HG03354 (cell line): ENCODE measurements at regions not wholly inside any gene's neighbourhood (a gene's known extent, or its start where the extent isn't known, plus 50 kb on each side); places are given as distances from the start of the nearest gene placed in this dataset.
"Not testable (repeated sequence)": the region's sequence is repeated elsewhere in the genome, so short reads cannot be mapped to it uniquely, and the experiment has no call there.

ENCODE experiments used
- ATAC-seq: cut with Tn5 transposase; IDR thresholded peaks from one replicate; pipeline ENCODE4 v1.9.1; 2021; ENCODE audit warnings: mild to moderate bottlenecking; ENCODE audit not compliant: unreplicated experiment, poor library complexity, severe bottlenecking

DNA sequence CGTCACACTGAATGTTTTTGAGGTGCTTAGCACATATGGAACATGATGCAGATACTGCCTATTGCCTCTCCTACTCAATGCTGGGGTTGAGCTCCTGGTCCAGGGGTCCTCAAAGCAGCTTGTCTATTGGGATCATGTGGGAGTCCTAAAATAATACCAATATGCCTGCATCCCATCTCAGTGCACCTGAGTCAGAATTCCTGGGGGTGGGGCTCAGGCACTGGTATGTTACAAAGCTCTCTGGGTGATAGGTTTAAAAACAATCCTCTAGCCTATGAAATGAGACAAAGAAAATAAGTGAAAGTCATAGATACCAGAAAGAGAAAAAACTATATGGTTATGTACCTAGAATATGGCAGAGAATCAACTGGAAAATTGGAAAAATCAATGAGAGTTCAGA lies 156.6 kb upstream of the NLRP1 start:
- no peak for ATAC-seq

- no peak for ATAC-seq
These were observed 157.5 kb upstream of the NLRP1 start for GRCh38 chr17:5741810-5742209.

DNA sequence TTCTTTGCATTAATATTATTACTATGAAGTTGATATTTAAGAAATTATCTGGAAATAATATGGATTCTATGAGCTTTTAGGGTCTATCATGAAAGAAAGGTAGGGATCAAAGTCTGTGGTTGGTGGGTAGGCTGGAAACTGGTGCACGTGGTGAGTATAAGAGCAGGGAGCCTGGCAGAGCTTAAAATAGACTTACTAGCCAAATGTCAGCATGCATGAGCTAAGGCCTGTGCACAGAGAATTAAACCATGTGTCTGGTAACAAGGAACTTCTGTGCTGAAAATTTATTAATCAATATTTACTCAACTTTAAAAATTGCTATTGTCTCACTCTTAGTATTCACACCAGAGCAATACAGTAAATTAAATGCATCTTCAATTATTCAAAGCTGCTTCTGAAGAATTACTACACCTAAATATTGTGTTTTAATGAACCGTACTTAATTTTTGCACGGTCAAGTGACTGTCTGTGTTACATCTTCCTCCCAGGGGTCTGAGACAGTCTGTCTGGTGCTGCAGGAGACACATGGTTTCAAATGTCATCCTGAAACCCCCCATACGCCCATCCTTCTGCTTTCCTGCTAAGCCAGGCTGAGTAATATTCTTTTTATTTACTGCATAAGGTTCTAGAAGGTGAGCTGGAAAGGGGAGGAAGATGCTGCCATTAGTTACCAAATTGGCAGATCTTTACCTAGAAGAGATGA lies 161.0 kb upstream of the NLRP1 start:
- ATAC-seq: no peak

DNA sequence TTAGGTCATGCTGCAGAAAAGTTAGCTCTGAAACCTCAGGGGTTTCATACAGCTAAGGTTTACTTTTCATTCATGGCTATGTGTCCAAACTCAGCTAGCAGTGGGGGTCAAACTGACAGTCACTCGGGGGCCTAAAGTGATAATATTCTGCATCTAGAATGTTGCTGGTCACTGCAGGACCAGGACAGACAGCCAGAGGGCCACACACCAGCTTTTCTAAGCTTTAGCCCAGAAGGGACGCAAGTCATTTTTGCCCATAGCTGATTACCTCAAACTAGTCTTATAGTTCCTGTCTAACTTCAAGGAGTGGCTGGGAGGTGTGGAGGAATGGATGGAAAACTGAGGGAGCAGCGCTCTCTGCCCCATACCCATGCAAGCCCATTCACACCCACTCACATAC lies 163.0 kb upstream of the NLRP1 start:
- no peak for ATAC-seq

DNA sequence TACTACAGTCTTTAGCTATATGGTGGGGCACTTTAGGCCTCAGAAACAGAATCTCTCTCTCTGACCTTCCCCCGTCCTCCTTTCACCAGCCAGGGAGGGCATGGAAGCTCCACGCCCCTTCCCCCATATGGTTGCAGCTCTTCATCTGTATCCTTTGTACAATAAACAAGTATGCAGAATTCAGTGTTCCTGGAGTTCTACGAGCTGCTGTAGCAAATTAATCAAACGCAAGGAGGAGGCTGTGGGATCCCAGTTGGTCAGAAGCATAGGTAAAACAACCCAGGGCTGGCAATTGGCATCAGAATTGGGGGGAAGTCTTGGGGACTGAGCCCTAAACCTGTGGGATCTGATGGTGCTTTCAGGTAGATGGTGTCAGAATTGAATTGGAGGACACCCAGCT lies 163.7 kb upstream of the NLRP1 start:
- ATAC-seq: no peak

DNA sequence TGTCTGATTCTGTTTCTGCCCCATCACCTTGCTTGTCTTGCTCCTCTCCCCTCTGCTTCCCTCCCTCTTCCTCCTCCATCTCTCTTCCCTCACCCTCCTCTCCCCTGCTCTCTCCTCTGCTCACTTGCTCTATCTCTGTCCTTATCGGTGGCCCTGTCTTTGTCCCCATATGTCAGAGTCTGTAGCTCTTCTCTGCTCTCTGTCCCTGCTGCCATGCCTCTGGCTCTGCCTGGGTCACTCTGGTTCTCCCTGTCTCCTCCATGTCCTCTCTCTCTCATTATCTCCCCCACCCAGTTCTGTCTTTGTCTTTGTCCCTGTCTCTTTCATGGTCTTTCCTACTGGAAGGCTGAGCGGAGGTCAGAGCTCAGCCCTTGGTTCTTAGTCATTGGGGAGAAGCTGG lies 169.1 kb upstream of the NLRP1 start:
- ATAC-seq: no peak

DNA sequence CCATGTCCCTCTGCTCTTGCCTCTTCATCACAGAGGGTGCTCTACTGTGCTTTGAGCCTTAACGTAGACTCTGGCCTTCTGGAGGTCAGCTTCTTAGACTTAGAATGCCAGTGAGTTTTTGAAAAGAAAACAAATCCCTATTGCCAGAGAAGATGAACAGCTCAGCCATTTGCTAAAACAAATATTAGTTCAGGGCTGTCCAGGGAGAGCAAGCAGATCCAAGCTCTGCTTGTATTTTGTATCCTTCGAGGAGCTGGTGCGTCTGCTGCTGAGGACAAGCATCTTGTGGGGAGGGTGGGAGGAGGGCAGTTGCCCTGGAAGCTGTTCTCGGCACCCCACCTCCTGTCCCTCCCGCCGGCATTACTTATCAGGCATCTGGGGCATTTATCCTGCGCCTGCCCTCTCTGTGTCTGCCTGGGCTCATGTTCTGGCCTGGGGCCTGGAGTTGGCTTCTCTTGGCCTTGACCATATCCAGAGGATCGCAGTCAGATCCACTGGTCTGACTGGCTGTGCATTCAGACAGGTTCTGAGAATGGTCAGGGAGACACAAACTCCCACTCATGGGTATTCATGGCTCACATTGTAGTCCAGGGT lies 173.1 kb upstream of the NLRP1 start:
- no peak for ATAC-seq

- ATAC-seq: no peak
These were observed 174.3 kb upstream of the NLRP1 start for GRCh38 chr17:5758651-5759050.

DNA sequence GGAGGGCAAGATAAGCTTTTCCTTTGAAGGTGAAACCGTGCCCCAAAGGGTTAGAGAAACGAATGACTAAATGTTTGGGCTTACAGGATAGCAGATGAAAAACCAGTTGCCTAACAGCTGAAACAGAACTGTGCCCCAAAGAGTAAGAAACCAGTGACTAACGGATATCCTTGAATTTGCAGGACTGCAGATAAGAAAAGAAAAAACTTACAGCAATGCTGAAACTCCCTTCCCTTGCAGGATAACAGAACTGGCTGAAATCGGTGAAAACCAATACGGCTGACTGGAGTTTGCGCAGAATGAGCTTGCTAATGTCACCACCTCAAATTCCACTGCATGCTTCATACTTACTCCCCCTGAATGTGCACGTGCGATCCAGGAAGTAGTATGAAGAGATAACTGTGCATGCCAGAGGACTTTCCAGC lies 175.2 kb upstream of the NLRP1 start:
- ATAC-seq: no peak

GRCh38 chr17:5762191-5762590 lies 177.9 kb upstream of the NLRP1 start:
- no peak for ATAC-seq

- ATAC-seq: no peak
These were observed 179.4 kb upstream of the NLRP1 start for GRCh38 chr17:5763595-5764306.

DNA sequence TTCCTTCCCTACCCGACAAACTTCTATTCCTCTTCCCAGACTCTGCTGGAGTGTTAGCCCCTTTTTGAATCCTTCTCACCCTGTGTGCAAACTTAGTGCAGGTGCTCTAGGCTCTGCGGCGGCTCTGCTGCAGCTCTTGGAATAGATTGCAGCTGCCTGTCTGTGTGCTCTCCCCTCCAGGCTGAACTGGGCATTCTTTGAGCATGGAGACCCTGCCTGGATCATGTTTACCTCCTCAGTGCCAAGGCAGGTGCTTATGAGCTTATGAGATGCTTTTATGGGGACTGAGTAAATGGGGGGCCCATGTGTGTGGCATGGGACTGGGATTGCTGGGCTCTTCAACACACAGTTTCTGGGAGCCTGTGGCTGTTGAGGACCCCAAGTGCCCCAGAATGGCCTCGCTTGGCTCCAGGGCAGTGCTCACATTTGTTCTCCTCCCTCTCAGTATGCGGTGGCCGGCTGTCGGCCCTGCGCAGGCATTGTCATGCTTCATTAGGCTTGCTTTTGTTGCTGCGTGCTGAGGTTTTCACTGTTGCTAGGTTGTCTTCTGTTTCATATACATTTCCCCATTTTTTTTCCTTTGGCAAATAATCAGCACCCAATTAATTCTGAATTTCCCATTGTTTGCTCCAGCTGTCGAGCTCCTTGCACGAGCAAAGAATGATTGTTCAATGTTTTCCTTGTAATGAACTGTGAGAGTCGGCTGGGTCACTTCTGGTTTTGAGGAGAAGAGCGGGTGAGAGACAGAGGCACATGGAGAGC lies 185.5 kb upstream of the NLRP1 start:
- no peak for ATAC-seq

- ATAC-seq: no peak
These were observed 186.3 kb upstream of the NLRP1 start for GRCh38 chr17:5770441-5771270.

GRCh38 chr17:5771271-5771577 lies 186.9 kb upstream of the NLRP1 start:
- not testable (repeated sequence) for ATAC-seq

DNA sequence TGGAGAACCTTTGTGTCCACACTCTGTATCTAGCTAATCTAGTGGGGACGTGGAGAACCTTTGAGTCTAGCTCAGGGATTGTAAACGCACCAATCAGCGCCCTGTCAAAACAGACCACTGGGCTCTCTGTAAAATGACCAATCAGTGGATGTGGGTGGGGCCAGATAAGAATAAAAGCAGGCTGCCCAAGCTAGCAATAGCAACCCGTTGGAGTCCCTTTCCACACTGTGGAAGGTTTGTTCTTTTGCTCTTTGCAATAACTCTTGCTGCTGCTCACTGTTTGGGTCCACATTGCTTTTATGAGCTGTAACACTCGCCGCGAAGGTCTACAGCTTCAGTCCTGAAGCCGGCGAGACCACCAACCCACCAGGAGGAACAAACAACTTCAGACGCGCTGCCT lies 187.7 kb upstream of the NLRP1 start:
- not testable (repeated sequence) for ATAC-seq

DNA sequence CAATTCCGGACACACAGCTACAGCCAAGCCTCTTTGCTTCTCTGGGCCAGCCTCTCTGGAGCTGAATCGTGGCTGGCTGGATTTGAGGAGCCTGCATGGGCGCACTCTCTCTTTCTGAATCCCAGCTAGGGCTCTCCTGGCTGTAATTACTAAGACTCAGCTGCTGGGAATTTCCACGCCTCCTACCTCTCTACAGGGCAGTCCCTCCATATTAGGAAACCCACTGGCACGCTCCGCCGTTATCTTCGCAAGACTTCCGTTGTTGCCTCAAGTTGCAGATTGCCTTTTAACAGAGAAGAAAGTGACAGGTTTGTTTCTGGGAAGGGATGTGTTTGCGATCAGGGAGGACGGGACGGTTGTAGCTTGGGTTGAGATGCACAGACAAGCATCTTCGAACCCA lies 188.4 kb upstream of the NLRP1 start:
- no peak for ATAC-seq

DNA sequence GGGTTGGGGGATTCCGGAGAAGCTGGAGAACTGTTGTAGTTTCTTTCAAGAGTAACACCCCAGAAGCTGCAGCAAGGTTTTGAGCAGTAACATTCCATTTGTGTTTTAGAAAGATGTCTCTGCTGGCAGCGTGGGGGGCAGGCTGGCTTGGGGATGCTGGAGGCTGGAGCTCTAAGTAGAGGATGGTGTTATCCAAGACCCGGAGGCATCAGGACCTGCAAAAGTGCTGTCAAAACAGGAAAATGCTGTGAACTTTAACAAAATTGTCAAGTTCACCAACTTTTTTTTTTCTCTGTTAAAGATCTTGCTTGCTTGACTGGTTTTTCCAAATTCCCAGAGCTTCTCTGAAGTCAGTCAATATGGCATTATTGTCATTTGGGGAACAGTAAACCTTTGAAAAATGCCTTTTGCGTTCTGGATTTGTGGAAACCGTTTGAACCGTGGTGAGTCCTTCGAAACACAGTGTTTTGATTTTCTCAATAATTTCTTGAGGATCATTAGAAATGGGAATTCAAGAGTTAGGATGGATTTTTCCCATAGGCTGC lies 189.6 kb upstream of the NLRP1 start:
- no peak for ATAC-seq

DNA sequence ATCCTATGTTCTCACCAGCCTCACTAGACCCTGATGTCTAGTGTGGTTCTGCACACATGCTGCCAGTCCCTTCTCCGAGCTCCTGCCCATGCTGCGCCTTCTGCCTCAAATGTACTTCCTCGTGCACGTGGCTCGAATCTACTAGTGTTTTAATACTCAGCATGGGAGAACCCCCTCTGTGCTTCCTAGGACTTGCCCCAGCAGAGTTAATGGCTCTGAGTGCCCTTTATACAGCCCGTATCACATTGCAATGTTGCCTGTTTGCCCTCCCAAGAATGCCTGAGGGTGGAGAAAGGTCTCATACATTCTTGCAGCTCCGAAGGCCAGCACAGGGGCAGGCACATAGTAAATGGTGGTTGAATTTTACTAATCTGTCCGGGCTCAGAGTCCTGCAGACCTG lies 190.8 kb upstream of the NLRP1 start:
- ATAC-seq: no peak

DNA sequence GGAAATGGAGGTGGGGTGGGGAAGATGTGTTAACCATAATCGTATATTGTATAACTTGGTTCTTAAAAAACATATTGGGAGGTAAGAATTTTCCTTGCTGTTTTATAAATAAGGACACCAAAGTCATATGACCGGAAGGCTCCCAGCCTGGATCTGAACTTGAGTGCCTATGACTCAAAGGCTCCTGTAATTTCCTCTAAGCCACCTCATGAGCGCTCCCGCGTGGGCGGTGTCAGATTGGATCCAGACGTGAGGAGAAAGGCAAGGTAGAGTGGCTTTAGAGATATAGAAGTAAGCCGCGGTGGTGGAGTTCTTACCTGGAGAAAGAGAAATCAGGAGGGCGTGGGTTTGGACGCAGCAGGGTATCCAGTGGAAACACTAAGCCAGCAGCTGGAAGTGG lies 196.2 kb upstream of the NLRP1 start:
- ATAC-seq: no peak
